DMS153 (cell line): ENCODE measurements at regions not wholly inside any gene's neighbourhood (a gene's known extent, or its start where the extent isn't known, plus 50 kb on each side); places are given as distances from the start of the nearest gene placed in this dataset.
A peak's percentile ranks its signal among the peaks of the same experiment; 100 is the strongest.

Experiments used
- DNase-seq: peaks from one replicate; lab custom pipeline; 2025; lab: John Stamatoyannopoulos, UW

DNA sequence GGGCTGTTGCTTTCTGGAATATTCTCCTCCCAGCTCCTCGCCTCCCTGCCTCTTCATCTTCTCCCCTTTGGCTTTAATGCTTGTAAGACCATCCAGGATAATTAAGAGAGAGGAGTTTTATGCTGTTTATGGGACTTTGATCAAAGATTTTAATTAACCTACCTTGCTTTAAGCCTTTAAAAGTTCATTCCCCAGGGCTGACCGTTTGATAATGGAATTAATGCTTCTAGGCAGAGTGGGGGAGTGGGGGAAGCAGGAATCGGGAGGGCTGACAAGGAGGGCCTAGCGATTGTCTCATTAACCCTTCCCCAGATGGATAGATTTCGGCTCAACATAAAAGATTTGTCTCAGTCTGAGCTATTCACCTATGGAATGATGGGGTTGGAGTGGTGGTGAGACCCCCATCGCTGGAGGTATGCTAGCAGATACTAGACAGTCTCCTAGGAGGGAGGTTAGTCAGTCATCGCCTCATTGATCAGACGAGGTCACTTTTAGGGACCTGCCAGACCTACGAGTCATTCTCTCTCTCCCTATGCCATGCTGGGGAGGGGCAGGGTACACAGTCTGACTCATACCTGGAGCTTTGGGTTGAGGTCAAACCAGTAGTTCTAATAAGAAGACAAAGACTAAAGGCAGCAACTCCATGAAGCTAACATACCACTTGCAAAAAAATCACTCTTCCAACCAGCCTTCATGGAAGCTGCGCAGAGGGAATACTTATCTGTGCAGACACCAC is 236.6 kb upstream of the NLRP1 start:
- no peak for DNase-seq

GRCh38 chr17:5821803-5822202 is 237.5 kb upstream of the NLRP1 start:
- DNase-seq, result no peak

DNA sequence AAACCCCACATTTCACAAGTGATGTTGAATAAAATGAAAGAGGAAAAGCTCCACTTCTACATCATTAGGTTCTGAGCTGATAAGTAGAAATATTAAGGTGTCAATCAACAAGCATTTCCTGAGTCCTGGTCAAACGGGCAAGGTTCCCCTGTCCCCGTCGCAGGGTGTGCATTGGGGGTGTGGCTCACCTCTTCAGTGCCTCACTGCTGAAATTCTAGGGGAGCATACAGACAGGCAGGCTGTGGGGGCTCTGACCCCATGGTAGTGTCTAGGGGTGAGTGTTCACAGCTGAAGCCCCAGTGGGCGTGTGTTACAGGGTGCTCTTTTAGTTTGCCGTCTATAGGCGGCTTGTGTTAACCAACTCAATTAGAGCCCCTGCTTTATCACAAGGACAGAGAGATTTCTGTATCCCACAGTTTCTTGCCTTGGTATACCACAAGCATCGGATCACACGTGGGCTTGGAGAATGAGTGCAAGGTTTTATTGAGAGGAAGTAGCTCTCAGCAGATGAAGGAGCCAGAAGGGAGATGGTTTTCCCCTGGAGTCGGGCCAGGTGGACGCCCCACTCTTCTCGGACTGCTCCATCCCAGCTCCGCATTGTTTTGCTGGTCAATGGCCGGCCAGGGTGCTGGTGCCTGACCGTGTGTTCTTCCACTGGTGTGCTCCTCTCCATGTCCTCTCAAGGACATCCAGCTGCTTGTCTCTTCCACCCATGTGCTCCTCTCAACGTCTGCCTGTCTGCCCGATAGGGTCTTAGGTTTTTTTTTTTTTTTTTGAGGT is 238.2 kb upstream of the NLRP1 start:
- DNase-seq, result no peak

DNA sequence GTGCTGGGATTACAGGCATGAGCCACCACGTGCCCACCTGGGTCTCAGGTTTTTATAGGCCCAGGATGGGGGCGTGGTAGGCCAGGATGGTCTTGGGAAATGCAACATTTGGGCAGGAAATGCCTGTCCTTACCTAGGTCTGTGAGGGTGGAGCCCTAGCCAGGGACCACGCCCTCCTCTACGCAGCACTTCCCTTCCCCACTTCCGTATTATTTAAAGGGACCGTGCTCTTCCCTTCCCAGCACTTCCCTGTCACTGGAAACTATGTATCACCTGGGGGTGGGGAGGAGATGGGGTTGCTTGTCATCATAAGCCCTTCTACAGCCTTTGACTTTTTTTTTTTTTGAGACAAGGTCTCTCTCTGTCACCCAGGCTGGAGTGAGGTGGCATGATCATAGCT is 238.9 kb upstream of the NLRP1 start:
- no peak for DNase-seq

DNA sequence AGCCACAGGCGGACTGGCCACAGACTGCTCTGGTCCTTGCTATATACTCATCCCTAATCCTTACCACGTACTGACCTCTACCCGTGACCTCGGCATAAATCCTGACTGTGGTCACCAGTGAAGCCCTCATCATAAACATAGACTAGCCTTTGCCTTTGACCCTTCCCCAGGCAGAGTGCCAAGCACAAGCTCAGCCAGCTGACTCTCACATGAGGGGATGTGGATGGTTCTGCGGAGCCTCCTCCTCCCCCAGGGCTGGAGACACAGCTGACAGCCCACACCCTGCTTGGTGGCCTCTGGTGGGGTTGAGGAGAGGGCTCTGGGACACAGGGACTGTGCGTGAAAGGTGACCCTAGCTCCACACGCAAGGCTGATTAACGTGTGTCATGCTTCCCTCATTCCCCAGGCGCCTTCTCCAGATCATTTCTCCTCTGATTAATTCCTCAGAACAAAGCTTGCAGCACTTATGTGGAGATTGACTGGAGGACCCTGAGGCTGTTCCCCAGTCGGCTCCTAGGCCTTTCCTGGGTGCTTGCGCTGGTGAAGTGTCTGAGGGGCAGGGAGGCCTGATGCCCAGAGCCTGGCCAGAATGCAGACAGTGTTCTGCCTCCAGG is 241.5 kb upstream of the NLRP1 start:
- no peak for DNase-seq

DNA sequence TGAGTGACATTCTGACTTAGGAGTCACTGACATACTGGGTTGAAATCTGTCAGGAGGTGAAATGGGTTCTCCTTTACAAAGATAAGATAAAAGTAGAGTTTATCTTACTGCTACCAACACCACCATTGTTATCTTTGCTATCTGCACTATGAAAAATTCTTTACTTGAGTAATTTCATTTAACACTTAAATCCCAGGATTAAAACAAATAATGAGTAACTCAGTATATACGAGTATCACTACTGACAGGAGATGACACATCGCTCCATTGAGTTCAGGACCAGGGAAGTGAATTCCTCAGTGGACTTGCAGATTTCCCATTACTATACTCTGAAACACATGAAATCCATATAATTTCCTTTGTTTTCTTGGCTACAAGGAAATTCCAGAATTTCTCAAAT is 242.1 kb upstream of the NLRP1 start:
- no peak for DNase-seq

GRCh38 chr17:5830921-5831320 is 239.3 kb upstream of the WSCD1 start:
- DNase-seq, result no peak

DNA sequence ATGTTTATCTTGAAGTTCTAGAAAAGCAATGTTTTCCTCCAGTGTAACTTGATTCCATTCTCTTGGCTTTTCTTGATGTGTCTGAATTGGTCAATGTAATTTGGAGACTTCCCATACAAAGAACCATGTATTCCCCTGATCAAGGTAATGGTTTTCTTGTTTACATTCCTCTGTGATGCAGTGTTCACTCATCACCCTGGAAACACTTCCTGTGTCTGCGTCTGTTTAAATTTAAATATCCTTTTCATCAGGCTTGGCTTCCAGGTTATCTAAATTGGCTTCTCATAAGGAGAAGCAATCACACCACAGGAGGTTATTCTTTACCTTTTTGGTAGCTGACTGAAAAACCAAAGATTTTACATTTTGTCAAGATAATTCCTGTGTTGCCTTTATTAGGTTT is 237.3 kb upstream of the WSCD1 start:
- DNase-seq, result peak; percentile 75

DNA sequence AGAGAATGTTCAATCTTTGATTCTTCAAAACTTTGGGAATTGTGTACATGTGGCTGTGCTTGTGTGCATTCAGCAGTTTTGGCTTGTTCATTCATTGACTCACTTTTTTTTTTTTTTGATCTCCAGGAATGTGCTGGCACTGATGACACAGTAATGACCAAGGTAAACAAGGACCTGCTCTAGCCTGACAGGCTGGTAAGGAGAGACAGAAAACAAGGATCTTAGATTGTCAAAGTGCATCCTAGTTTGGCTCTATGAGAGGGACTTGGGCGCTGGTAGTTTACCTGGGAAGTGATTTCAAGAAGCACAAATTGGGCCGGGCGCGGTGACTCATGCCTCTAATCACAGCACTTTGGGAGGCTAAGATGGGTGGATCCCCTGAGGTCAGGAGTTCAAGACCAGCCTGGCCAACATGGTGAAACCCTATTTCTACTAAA is 233.1 kb upstream of the WSCD1 start:
- DNase-seq, result no peak

- no peak for DNase-seq
Measured at GRCh38 chr17:5838661-5839300, 231.4 kb upstream of the WSCD1 start.

DNA sequence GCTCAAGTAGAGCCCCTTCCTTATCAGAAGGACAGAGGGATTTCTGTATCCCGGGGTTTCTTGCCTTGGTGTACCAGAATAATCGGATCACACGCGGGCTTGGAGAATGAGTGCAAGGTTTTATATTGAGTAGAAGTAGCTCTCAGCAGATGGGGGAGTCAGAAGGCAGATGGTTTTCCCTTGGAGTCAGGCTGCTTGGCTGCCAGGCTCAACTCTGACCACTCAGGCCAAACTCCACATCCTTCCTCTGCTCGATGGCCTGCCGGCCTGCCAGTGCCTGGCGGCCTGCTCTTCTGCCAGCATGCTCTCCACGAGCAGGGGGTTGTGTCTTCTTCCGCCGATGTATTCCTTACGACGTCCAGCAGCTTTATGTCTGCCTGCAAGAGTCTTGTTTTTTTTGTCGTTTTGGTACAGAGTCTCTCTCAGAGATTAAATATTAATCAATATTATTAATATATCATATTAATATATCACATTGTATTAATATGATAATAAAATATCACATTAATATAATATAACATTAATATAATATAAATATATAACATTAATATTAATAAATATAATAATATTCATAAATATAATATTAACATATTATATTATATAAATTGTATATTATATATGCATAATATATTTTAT is 229.2 kb upstream of the WSCD1 start:
- no peak for DNase-seq

GRCh38 chr17:5841862-5842261 is 228.3 kb upstream of the WSCD1 start:
- no peak for DNase-seq

GRCh38 chr17:5843366-5844026 is 226.7 kb upstream of the WSCD1 start:
- DNase-seq, result no peak

- peak; percentile 54 for DNase-seq
Measured at GRCh38 chr17:5846001-5846400, 224.2 kb upstream of the WSCD1 start.

GRCh38 chr17:5854871-5855554 is 215.2 kb upstream of the WSCD1 start:
- no peak for DNase-seq

- no peak for DNase-seq
Measured at GRCh38 chr17:5861246-5861645, 208.9 kb upstream of the WSCD1 start.

GRCh38 chr17:5861854-5862253 is 208.3 kb upstream of the WSCD1 start:
- DNase-seq, result no peak

DNA sequence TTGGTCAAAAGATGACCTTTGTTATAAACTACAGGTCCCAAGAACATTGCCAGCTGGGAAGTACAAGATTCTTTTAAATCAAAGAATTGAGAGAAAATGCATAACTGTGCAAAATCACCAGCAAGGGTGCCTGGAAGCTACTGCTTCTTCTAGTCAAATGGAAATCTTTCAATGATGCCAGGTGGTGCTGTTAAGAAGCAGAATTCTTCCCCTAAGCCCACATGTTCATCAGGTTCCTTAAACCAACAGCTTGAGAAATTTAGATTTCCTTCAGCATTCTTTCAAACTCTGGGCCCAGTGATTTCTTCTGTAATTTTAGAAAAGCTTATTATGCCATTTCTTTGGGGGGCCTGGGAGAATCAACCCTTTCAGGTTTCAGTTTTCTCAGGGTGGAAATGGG is 207.8 kb upstream of the WSCD1 start:
- DNase-seq, result no peak

DNA sequence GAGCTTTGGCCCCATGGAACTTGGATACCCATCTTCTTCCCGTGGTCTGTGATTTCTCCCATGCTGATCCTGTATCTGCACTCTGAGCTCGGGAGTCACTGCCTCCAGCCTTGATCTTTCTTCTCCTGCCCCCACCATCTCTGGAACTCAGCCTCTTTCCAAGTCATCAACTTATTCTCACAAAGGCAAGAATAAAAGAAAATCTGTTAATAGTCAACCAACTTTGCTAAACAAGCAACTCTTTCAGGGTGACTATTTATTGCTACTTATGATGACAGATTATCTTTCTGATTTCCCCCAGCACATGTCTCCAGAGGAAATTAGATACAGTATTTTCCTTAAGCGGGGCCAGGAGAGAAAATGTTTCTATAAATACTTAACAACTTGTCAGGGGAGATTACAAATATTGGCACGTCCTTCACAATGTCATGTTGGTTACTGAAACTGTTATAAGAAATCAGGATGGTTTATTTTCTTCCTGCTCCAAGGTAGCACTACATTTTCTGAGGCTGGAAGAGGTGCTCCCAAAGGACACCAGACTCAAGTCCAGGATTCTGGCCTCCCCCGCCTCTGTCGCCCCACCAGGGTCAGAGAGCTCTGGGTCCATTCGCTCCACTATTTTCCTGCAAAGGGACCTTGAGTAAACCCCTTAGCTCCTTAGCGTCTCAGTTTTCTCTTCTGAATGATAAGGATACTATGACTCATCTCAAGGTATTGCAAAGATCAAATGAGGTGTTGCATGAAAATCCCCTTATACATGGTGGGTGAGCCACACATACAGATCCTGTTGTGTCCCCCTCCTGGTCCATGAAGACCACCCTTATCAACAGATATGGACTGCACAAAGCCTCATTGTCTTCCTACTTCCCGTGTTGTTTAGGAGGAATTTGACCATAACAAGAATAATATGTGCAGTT is 205.2 kb upstream of the WSCD1 start:
- DNase-seq, result no peak

- no peak for DNase-seq
Measured at GRCh38 chr17:5866978-5867377, 203.2 kb upstream of the WSCD1 start.
